Kidney glomerular epithelial cell (primary cell): ENCODE measurements at regions not wholly inside any gene's neighbourhood (a gene's known extent, or its start where the extent isn't known, plus 50 kb on each side); places are given as distances from the start of the nearest gene placed in this dataset.

ENCODE experiments used
- DNase-seq: peaks from one replicate; lab custom pipeline; 2025; lab: John Stamatoyannopoulos, UW

DNA sequence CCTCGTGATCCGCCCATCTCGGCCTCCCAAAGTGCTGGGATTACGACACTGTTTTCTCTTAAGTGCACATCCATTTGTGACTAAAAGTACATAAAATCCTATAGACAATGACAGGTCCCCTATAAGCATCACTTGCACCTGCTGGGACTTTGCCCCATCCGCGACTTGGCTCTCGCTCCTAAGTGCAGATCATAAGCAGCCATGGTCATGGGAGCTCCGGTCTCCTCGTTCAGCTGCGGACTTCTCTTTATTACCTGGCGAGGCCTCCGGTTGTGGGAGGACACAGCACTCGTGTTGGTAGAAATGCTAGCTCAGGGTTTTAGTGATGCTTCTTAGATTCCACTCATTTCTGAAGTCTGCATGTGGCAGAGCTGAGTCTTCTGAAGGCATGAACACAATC, 92.7 kb upstream of the ST6GAL2 start:
- no peak for DNase-seq

DNA sequence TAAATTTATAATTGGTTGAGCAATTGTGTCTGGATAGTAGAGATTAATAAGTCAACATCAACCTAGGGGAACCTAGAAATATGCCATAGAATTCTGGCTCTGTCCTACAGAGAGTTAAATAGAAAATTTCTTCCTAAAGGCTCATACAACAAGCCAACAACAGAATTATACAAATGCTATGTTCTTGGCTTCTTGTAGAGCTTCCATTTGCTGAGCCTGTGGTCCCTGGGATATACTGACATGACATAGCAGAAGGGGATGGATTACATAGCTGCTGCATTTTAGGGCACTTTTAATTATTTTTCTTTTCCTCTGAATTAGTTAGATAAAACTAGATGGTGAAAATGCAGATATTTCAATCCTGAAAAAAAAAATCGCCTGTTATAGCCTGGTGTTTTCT, 95.5 kb upstream of the ST6GAL2 start:
- no peak for DNase-seq

DNA sequence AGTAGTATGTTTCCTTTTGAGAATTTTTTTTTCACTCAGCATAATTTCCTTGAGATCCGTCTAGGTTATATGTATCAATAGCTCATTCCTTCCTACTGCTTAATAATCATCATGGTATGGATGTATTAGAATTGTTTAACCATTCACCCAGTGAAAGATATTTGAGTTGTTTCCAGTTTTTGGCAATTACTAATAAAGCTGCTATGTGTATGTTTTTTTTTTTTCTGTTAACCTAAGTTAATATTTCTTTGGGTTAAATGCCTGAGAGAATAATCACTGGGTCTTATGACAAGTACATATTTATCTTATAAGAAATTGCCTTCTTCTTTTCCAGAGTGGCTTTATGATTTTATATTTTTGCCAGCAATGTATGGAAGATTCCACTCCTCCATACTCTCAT, 96.4 kb upstream of the ST6GAL2 start:
- DNase-seq, result no peak

DNA sequence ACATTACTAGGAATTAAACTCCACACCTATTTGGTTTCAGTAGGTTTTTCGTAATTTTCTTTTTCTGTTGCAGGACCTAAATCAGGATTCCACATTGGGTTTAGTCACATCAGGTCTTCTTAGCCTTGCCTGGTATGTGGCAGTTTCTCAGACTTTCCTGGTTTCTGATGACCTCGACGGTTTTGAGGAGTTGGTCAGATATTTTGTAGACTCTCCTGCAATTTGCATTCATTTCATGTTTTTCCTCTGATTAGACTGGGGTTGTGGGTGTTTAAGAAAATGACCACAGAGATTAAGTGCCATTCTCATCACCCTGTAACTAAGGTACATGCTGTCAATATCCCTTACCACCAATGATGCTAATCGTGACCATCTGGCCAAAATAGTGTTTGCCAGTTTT, 97.3 kb upstream of the ST6GAL2 start:
- peak; percentile 10 for DNase-seq

DNA sequence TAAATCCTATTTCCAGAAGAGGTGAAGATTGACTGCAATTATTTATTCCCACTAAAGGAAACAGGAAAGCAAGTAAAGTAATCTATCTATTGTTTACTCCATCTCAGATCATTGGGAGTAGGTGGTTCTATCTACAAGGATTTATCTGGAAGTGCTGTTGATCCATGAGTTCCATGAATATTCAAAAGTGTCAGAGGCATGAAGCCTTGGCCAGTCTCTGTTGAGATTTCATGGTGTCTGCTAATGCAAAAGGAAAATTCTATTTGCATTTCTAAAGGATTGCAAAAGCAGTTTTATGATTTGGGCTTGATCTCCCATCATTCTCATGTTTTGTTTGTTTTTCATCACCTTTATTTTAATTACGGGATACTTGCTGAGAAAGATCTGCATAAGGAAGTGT, 102.4 kb upstream of the ST6GAL2 start:
- no peak for DNase-seq

DNA sequence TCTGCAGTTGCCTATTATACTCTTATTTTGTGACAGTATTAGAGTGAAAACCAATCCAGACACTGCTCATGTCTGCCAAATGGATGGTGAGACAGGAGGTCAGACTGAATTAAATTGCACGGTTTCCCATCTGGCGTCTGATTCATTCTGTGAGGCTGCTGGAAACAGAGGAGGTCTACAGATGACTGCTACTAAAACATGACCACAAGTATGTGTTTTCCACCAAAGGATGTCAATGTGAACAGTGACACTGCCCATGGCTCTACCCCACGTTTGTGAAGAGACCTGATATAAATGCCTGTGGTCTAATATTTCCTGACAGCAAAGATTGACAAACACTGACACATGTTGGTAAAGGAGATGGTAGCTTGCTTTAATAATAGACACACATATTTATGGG, 104.3 kb upstream of the ST6GAL2 start:
- DNase-seq, result peak; percentile 22

DNA sequence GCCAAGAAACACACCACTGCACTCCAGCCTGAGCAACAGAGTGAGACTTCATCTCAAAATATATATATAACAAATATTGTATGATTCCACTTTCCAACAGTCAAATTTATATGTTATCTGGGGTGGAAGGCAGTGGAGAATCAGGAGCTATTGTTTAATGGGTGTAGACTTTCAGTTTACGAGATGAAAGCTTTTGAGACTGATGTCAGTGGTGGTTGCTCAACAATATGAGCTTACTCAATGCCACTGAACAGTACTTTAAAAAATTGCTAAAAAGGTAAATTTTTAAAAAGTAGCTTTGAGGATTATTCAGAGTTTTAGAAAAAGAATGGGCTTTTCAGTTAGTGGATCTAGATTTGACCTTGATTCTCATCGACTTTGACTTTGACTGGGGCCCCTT, 105.9 kb upstream of the ST6GAL2 start:
- no peak for DNase-seq

DNA sequence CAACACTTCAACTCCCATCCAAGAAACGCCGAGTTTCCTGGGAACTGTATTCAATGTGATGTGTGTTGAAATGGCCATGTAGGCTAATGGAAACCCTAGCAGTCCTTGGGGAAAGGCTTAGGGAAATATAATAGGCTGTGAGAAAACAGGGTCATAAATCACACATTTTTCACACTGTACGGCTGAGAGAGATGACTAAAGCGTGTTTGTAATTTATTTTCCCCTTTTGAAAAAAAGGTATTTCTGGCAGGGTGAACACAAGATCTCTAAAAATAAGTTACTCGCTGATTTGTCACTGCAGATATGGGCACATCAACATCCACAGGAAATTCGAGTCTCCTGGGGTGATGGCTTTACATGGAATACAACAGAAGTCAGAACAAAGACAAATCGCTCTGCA, 109.6 kb upstream of the ST6GAL2 start:
- no peak for DNase-seq

DNA sequence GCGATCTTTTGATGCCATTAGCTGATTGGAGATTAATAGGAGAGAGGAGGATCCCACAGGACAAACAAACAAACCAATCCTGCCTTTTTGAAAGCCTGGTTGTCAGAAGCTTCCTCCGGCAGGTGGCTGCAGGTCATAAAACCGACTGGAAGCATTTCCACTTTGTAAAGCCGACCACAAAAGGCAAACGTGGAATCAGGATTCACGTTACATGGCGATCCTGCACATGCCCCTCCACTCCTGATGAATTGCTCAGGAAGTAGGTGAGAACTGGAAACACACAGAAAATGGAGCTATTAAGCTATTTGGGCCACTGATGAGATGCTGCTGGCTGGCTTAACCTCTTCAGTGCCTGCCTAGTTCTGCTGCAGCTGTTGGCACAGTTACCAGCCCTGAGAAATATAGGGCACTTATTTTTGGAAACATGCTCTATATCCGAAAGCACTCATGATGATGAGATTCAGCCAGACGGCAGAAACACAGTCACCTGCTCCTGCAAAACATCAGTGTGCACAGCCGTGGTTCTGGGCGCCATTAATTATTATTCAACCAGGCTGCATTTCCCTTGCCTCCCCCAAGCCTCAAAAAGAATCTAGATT, 110.3 kb upstream of the ST6GAL2 start:
- no peak for DNase-seq

DNA sequence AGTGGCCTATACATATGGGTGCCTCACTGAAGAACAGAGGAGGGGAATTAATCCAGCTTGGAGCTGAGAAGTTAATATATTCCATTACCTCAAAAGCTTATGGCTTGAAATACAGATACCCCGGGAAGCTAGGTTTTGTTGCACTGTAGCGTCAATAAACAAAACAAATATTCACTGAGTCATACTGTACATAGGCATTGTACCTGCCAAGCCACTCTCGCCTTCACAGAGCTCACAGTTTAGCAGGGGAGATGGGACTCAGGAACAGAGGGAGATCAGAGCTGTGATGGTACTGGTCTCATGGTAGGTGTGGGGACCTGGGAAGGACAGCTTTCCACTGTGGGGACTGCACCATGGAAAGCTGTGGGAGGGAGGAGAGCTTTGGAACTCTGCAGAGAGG, 111.2 kb upstream of the ST6GAL2 start:
- DNase-seq, result no peak

DNA sequence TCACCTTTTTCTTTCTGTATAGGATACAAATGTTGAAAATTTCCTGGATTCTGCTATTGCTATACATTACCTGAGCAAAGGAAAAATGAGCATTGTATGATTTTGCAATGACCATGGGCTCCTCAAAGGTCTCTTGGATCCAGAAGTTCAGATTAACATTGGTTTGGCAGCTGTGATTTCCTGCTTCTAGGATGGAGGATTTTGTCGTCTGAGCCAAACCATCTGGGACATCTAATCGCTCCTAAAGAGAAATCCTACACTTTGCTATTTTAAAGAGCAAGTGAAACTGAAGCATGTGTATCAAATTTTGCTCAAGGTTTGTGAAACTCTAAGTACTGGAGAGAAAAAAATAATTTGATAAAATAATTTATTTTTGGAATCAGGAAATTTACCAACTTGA, 115.1 kb upstream of the ST6GAL2 start:
- DNase-seq, result no peak

DNA sequence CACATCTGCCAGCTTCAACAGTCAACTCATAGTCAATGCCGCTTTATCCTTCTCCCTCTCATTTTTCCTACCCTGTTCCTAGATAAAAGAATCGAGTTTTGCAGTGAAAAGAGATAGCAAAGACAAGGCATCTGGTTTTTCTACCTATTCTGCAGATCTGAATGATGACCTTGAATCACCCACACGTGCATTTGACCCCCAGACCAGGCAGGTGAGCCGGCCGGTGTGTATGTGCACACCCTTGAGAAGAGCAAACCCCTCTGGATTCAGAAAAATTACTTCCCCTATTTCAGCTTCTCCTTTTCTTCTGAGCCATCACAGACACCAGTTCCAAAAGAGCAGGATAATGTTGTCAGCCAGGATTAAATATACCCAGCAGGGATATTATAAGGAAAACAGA, 115.6 kb upstream of the ST6GAL2 start:
- no peak for DNase-seq

DNA sequence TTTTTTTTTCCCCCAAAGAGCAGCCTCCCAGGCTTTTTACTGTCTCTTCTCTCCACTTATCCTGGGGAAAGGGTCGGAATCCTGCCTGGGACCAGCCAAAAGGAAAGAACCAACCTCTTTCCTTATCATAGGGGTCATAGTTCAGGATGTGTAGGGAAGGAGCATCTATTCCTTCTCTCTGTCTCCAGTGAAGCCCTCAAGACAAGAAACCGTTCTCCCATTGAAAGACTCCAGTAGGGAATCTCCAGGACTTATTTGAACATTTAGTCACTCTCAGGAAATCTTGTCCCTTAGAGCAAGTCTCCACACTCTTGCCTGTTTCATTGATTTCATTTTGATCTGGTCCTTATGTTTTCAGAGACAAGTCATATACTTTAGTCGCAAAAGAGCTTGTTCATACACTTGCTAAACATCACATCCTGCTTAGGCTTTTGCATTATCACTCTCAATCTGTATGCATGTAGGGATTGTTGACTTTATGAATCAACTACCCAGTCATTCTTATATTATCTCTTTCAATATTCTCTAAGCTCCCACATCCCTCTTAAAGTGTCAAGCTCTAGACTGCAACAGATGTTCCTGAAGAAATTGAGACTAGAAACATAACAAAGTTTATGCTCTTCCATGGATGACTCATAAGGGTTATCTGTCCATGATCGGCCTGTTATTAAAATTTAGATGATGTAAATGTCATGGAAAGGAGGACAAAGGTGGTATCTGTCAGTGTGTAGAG, 116.2 kb upstream of the ST6GAL2 start:
- peak; percentile 23 for DNase-seq

DNA sequence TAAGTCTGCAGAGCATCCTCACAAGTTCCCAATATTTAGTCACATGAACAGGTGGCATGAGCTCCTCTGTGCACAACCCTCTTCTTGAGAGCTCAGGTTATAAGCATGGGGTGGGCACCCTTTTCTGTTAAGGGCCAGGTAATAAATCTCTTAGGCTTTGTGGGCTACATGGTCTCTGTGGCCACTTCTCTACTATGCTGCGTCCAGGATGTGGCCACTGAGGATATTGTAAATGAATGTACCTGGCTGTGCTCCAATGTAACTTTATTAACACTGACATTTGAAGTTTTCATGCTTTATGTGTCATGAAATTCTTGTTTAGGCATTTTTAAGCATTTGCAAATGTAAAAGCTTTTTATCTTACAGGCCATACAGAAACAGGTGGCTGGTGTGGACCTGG, 116.8 kb upstream of the ST6GAL2 start:
- no peak for DNase-seq

DNA sequence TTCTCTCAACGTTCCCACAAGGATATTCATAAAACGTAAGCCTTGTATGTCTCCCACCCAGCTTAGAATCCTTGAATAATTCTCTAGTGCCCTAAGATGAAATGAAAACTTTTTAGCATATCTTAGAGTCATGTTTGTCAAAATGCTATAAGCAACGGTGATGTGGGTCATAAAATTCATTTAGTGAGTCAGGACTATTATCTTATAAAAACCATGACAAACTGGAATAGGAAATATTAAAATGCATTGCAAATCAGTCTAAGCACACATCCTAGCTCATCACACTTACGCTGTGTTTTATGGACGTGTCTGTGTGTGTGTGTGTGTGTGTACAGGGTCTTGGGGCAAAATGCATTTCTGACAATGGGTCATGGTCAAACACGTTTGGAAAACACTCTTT, 119.9 kb upstream of the ST6GAL2 start:
- DNase-seq, result no peak

DNA sequence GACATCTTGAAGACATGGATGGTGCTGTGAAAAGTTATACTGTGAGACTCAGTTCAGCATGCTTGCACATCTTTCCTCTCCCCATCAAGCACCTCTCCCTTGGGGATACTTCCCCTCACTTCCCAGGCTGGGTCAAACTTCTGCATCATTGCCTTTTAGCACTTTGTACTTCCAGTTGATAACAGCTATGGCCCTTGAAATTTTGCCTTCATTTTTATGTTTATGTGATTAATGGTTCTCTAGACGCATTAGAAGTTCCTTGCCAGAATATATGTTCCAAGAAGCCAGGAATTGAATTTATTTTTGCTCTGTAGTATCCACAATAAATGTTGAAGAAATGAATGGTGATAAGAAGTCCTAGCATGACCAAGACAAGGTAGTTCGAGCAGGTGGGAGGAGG, 120.9 kb upstream of the ST6GAL2 start:
- peak; percentile 54 for DNase-seq

DNA sequence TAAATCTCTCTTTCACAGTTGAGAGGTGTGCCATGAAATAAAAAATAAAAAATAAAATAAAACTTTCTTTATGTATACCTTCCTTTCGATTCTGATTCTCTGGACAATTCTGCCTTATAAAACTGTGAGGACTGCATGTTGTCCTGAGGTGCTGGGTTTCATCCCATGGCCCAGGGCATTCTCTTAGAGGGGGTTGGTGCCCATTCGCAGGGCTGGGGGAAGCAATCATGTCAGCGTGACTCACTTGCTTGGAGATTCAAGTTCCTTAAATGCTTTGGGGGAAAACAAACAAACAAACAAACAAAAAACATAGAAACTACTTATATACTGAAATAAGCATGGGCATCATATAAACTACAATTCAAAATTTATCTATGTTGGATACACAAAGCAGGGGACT, 122.0 kb upstream of the ST6GAL2 start:
- no peak for DNase-seq

DNA sequence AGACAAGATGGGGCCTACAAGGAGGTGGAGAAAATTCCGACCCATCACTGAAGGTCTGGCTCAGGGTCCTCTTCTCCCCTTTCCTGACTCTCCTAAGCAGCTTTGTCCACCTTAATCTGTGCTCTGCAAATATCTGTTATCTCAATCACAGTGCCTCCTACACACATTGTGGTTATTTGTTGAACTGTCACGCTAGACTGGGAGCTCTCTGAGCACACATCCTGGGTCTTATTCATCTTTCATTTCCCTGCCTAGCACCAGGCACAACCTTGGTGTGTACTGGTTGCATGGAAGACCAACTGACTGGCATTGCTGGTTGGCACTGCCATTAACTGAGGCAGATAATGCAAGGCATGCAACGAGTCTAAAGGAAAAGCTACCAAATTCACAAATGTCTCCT, 122.9 kb upstream of the ST6GAL2 start:
- peak; percentile 71 for DNase-seq

DNA sequence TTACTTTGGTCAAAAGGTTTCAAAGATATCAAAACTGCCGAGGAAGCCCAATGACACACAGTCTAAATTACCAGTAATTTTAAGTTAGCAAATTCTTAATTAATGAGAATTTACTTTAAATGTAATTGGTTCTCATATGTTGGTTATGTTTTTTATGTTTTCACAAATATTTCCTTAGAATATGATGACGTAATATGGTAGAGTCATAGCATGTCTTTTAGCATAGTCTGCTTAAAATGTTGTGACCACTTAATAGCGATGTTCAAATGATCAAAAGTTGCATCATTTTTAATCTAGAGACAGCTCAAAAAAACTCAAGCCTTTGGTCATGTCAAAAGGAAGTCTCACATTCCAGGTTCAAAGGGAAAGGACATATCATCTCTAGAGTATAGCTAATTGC, 123.3 kb upstream of the ST6GAL2 start:
- no peak for DNase-seq

DNA sequence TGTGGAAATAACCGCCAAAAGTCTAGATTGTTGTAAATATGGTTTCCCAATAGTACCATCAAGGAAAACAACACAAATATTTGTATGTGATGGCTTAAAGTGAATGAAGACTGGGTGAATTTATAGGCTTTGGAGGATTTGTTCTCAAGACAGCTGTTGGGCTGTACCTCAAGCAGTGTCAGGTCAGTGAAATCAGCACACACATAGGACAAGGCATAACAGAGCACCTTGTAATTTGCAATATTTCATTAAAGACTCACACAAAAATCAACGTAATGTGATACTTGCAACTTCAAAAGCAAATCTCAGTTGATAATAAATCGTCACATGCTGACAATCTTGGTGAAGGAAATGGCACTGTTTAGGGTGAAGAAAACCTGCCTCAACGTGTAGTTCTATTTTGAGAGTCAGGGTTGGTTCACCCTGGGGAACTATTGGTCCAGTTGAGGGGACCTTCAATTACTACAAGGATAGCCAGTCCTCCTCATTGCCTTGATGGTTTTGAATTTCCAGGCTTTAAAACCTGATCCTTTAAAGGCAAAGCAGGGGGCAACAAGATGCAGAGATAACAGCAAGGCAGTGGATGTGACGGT, 126.8 kb upstream of the ST6GAL2 start:
- no peak for DNase-seq

DNA sequence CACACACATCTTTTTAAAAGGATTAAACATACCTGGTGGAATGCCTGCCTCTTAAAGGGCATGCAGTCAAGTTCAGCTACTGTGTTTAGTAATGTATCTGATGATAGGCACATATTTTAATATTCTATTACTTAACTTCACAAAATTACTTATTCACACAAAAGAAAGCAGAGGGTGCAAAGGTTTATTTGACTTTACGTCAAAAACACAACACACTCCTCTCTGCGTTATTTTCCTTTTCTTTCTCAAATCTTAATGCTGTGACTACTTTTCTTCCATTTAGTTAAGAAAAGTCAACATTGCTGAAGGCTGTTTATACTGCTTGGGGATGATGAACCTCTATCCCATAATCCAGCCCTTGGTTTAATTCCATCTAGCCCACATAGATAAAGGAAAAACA, 127.9 kb upstream of the ST6GAL2 start:
- no peak for DNase-seq

DNA sequence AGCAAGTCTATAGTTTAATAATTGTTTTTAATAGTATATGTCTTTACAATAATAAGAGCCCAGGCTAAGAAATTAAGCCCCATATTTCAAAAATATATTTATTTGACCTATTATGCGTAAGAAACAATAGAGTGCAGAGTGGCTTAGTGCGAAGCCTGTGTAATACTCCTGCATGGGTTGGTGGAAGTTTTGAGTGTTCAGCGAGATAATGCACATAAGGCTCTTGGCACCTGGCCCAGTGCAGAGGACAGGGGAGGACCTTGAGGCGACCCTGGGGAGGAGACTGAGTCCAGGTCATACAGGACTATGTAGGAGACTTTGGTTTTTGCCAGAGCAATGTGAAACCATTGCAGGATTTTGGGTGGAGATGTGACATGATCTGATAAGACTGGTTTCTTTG, 132.4 kb upstream of the ST6GAL2 start:
- DNase-seq, result no peak

DNA sequence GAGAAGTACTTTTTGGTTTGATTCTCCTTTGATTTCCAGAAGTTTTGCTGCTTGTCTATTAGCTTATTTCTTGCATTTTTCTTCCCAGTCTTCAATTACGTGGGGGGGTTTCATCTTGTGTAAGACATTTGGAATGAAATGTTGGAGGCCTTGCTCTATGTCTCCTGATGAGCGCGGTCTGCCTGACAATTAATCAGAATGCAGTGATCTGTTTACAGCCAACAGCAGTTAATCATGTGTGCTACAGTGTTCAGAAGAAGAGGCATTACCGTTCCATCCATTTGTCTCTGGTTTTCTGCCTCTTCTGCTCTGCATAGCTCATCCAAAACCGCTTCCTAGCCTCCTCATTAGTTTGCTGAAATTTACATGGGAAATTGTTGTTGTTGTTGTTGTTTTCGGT, 134.4 kb upstream of the ST6GAL2 start:
- DNase-seq, result no peak

DNA sequence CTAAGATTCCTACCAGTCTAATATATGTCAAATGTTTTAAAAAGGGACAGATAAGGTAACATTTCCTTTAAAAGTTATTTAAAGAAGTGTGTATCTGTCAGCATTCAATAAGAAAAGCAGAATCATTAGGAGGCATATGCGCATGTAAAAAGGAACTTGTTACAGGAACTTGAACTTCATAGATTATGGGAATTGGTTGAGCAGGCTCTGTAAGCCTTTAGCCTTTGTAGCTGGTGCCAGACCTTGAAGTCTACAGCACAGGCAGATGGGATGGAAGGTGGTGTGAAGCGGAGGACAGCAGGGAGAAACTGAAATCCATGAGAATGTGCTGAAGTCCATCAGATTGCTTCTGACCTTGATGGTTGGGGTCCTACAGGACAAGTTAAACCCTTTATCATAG, 138.3 kb upstream of the ST6GAL2 start:
- DNase-seq, result no peak
